Astrocyte of the spinal cord (primary cell): ENCODE measurements at regions not wholly inside any gene's neighbourhood (a gene's known extent, or its start where the extent isn't known, plus 50 kb on each side); places are given as distances from the start of the nearest gene placed in this dataset.

ENCODE experiments used
- DNase-seq: peaks from one replicate; pipeline ENCODE4 v3.0.0; 2011; ENCODE audit warnings: low read depth, low spot score
- H3K4me3 ChIP-seq: 2 replicates; pipeline ENCODE4 v1.5.1; 2011; ENCODE audit warnings: low read depth, mild to moderate bottlenecking, low read length, moderate library complexity
- in situ Hi-C: cut with HindIII; loops from 2 replicates; pipeline ENCODE4 v1.10.0; 2017; ENCODE audit warnings: low sequenced_read_pairs
- TF ChIP-seq, protein P1 (sequence below): IDR thresholded peaks from 2 replicates; pipeline ENCODE4 v1.5.1; 2012; ENCODE audit warnings: low read depth, mild to moderate bottlenecking, low read length, inconsistent platforms

DNA sequence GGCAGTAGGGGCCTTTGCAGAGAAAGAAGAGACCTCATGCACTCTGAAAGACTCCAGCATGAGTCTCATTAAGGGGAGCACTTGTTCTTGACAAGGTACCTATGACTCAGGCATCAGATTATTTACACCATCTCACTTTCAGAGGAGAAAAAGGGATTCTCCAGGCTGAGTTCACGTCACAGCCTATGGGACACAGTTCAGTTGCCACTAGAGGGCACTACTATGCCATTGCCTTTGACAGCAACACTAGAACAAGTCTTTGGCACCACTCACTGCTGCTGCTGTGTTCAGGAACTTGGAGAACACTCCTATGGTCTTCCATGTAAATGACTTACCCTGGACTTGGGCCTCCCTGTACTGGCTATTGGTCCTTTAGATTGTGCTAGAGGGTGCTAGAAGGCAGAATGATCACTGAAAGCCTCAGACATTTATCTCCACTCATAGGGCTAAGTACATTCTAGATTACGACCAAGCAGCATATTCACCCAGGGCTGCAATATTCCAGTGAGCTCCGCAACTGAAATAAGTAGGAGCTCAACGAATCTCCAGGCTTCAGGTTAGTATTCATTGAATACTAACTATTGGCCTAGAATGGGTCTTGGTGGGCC is 225.1 kb upstream of the CA10 start:
- in situ Hi-C loops, result no loop called here
- TF ChIP-seq, protein P1, sequence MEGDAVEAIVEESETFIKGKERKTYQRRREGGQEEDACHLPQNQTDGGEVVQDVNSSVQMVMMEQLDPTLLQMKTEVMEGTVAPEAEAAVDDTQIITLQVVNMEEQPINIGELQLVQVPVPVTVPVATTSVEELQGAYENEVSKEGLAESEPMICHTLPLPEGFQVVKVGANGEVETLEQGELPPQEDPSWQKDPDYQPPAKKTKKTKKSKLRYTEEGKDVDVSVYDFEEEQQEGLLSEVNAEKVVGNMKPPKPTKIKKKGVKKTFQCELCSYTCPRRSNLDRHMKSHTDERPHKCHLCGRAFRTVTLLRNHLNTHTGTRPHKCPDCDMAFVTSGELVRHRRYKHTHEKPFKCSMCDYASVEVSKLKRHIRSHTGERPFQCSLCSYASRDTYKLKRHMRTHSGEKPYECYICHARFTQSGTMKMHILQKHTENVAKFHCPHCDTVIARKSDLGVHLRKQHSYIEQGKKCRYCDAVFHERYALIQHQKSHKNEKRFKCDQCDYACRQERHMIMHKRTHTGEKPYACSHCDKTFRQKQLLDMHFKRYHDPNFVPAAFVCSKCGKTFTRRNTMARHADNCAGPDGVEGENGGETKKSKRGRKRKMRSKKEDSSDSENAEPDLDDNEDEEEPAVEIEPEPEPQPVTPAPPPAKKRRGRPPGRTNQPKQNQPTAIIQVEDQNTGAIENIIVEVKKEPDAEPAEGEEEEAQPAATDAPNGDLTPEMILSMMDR, result peak; percentile 45
- DNase-seq, result peak; percentile 8
- H3K4me3 ChIP-seq, result no peak overlapping the region

DNA sequence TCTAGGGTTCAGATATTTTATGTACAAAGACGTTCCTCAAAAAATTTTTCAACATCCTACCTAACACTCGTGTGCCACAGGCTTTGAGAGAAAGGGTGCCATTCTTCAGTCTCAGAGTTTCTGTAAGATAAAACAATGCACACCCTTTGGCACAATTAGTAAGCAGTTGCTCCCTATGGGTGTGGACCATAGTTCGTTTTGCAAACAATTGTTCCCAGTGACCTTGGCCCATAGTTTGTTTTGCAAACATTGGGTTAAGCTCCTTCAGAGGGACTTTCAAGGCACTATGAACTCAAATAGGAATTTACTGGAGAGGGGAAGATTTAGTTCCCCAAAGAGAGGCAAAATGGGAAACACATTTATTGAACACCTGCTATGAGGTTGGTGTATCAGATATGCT is 220.3 kb upstream of the CA10 start:
- TF ChIP-seq, protein P1, result no peak
- H3K4me3 ChIP-seq, result no peak overlapping the region
- no peak for DNase-seq
- in situ Hi-C loops, result no loop called here

DNA sequence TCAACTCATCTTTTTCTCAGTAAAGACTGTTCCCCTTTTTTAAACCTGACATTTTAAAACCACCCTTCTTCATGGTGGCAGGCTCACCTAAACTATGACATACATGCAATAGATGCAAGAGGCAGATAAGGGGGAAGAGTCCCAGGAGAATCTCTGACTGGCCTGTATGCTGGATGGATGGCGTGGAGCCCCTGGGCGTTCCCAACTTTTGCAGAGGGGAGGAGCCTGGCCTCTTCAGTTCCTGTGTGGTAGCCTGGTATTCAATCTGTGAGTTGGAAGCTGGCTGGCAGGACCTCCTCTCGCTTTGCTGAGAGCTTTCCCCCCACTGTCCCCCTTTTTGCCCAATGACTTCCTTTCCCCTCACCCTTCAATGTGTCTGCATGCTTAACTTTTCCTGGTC is 217.6 kb upstream of the CA10 start:
- no peak overlapping the region for H3K4me3 ChIP-seq
- in situ Hi-C loops, result no loop called here
- no peak for DNase-seq
- TF ChIP-seq, protein P1, result no peak

DNA sequence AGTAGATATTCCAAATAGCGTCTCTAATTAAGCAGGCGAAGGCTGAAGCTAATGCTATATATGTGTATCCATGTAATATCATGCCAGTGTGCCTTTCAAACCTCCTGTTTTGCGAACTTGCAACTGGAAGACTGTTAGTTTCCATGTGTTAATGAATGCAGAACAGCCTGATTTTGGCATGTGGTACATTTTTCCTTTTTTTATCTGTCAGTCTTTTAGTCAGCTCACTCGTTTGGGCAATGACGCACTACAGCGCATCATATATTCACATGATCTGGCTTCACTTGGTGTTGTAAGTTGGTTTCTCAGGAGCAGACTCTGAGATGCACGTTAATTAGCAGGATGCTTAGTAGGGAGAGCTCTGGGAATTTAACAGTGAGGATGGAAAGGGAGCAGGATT is 210.4 kb upstream of the CA10 start:
- no peak for DNase-seq
- H3K4me3 ChIP-seq, result no peak overlapping the region
- TF ChIP-seq, protein P1, result no peak
- in situ Hi-C loops, result no loop called here

DNA sequence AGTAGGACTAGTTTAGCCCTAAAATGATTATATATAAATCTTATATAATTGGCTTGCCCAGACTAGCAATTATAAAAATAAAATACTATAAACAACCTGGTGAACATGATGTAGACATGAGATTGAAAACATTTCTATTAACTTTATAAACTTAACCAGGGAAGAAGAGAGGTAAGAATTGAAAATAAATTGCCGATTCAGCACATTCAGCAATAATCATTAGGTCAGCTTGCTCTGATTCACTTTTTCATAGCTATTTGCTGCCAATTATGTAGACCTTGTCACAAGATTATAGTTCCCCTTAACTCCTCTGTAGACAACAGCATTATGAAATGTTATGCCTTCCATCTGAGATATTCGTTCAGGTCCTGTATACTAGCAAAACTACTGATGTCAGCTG is 199.3 kb upstream of the CA10 start:
- in situ Hi-C loops, result no loop called here
- TF ChIP-seq, protein P1, result no peak

DNA sequence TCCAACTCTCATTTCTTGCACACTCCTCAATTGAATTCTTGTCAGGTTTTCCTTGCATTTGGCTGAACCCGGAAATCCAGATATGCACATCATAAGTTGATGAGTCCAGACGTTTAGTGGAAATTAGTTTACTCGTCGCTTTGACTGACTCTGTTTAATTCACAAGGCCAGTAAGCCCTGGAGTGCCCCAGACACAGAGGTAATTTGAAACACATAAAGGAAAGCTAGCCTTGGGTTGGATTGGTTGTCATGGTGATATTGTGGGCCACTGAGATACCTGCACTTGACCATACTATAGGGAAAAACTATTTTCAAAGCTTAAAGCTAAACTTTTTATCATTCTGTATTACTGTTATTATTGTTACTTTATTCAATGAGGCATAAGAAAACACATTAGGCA is 178.3 kb upstream of the CA10 start:
- H3K4me3 ChIP-seq, result no peak overlapping the region
- TF ChIP-seq, protein P1, result no peak
- DNase-seq, result no peak
- in situ Hi-C loops, result no loop called here

More for the DNA sequence above, 199.3 kb upstream of the CA10 start:
- DNase-seq, result no peak
- no peak overlapping the region for H3K4me3 ChIP-seq
